ENCODE measurements at regions not wholly inside any gene's neighbourhood (a gene's known extent, or its start where the extent isn't known, plus 50 kb on each side); places are given as distances from the start of the nearest gene placed in this dataset.
"Not testable (repeated sequence)": the region's sequence is repeated elsewhere in the genome, so short reads cannot be mapped to it uniquely, and the experiment has no call there.

GRCh38 chr13:33644581-33645543, 173.1 kb upstream of the RFC3 start:
- H3K9me3 ChIP-seq (ENCODE audit: control insufficient read depth, low read length): no peaks in the 10 kb centered on the region
- no peaks in the 10 kb centered on the region for H3K36me3 ChIP-seq (ENCODE audit: control insufficient read depth, insufficient read depth, low read length)
- H3K27me3 ChIP-seq (ENCODE audit: control insufficient read depth, insufficient read depth, low read length): no peaks in the 10 kb centered on the region
- no peak overlapping the region for H3K4me3 ChIP-seq (ENCODE audit: low read length)
- peaks cover 31% of the 10 kb centered on the region for H3K4me1 ChIP-seq (ENCODE audit: control insufficient read depth, insufficient read depth, low read length)
- no peak overlapping the region for H3K9ac ChIP-seq (ENCODE audit: low read length)

- Histone ChIP-seq H3K9ac (ENCODE audit: low read length) (no peak overlapping the region), H3K4me3 (ENCODE audit: low read length) (no peak overlapping the region), H3K27me3 (ENCODE audit: control insufficient read depth, insufficient read depth, low read length) (no peaks in the 10 kb centered on the region), H3K36me3 (ENCODE audit: control insufficient read depth, insufficient read depth, low read length) (no peaks in the 10 kb centered on the region), H3K4me1 (ENCODE audit: control insufficient read depth, insufficient read depth, low read length) (peaks cover 23% of the 10 kb centered on the region), H3K9me3 (ENCODE audit: control insufficient read depth, low read length) (no peaks in the 10 kb centered on the region)
These were observed 172.1 kb upstream of the RFC3 start for GRCh38 chr13:33645591-33646554.

GRCh38 chr13:33649212-33649878, 168.6 kb upstream of the RFC3 start:
- Histone ChIP-seq H3K27me3 (ENCODE audit: control insufficient read depth, insufficient read depth, low read length) (no peaks in the 10 kb centered on the region), H3K36me3 (ENCODE audit: control insufficient read depth, insufficient read depth, low read length) (no peaks in the 10 kb centered on the region), H3K4me3 (ENCODE audit: low read length) (no peak overlapping the region), H3K9me3 (ENCODE audit: control insufficient read depth, low read length) (no peaks in the 10 kb centered on the region), H3K4me1 (ENCODE audit: control insufficient read depth, insufficient read depth, low read length) (no peaks in the 10 kb centered on the region), H3K9ac (ENCODE audit: low read length) (no peak overlapping the region)

- no peak overlapping the region for H3K4me3 ChIP-seq (ENCODE audit: low read length)
- H3K9me3 ChIP-seq (ENCODE audit: control insufficient read depth, low read length): no peaks in the 10 kb centered on the region
- H3K27me3 ChIP-seq (ENCODE audit: control insufficient read depth, insufficient read depth, low read length): no peaks in the 10 kb centered on the region
- no peak overlapping the region for H3K9ac ChIP-seq (ENCODE audit: low read length)
- no peaks in the 10 kb centered on the region for H3K4me1 ChIP-seq (ENCODE audit: control insufficient read depth, insufficient read depth, low read length)
- H3K36me3 ChIP-seq (ENCODE audit: control insufficient read depth, insufficient read depth, low read length): no peaks in the 10 kb centered on the region
These were observed 166.2 kb upstream of the RFC3 start for GRCh38 chr13:33651766-33652165.

- Histone ChIP-seq H3K27me3 (ENCODE audit: control insufficient read depth, insufficient read depth, low read length) (no peaks in the 10 kb centered on the region), H3K9me3 (ENCODE audit: control insufficient read depth, low read length) (no peaks in the 10 kb centered on the region), H3K4me1 (ENCODE audit: control insufficient read depth, insufficient read depth, low read length) (no peaks in the 10 kb centered on the region), H3K9ac (ENCODE audit: low read length) (no peak overlapping the region), H3K36me3 (ENCODE audit: control insufficient read depth, insufficient read depth, low read length) (no peaks in the 10 kb centered on the region), H3K4me3 (ENCODE audit: low read length) (no peak overlapping the region)
These were observed 160.7 kb upstream of the RFC3 start for GRCh38 chr13:33657274-33657673.

GRCh38 chr13:33659466-33659865, 158.5 kb upstream of the RFC3 start:
- Histone ChIP-seq H3K9me3 (ENCODE audit: control insufficient read depth, low read length) (no peaks in the 10 kb centered on the region), H3K36me3 (ENCODE audit: control insufficient read depth, insufficient read depth, low read length) (no peaks in the 10 kb centered on the region), H3K27me3 (ENCODE audit: control insufficient read depth, insufficient read depth, low read length) (no peaks in the 10 kb centered on the region), H3K9ac (ENCODE audit: low read length) (no peak overlapping the region), H3K4me1 (ENCODE audit: control insufficient read depth, insufficient read depth, low read length) (no peaks in the 10 kb centered on the region), H3K4me3 (ENCODE audit: low read length) (no peak overlapping the region)

GRCh38 chr13:33659894-33660293, 158.1 kb upstream of the RFC3 start:
- Histone ChIP-seq H3K9me3 (ENCODE audit: control insufficient read depth, low read length) (no peaks in the 10 kb centered on the region), H3K9ac (ENCODE audit: low read length) (no peak overlapping the region), H3K27me3 (ENCODE audit: control insufficient read depth, insufficient read depth, low read length) (no peaks in the 10 kb centered on the region), H3K4me3 (ENCODE audit: low read length) (no peak overlapping the region), H3K4me1 (ENCODE audit: control insufficient read depth, insufficient read depth, low read length) (no peaks in the 10 kb centered on the region), H3K36me3 (ENCODE audit: control insufficient read depth, insufficient read depth, low read length) (no peaks in the 10 kb centered on the region)

GRCh38 chr13:33662392-33662791, 155.6 kb upstream of the RFC3 start:
- Histone ChIP-seq H3K36me3 (ENCODE audit: control insufficient read depth, insufficient read depth, low read length) (no peaks in the 10 kb centered on the region), H3K9ac (ENCODE audit: low read length) (no peak overlapping the region), H3K4me3 (ENCODE audit: low read length) (no peak overlapping the region), H3K4me1 (ENCODE audit: control insufficient read depth, insufficient read depth, low read length) (no peaks in the 10 kb centered on the region), H3K9me3 (ENCODE audit: control insufficient read depth, low read length) (no peaks in the 10 kb centered on the region), H3K27me3 (ENCODE audit: control insufficient read depth, insufficient read depth, low read length) (no peaks in the 10 kb centered on the region)

GRCh38 chr13:33665626-33666175, 152.2 kb upstream of the RFC3 start:
- no peaks in the 10 kb centered on the region for H3K9me3 ChIP-seq (ENCODE audit: control insufficient read depth, low read length)
- H3K27me3 ChIP-seq (ENCODE audit: control insufficient read depth, insufficient read depth, low read length): no peaks in the 10 kb centered on the region
- no peaks in the 10 kb centered on the region for H3K4me1 ChIP-seq (ENCODE audit: control insufficient read depth, insufficient read depth, low read length)
- no peak overlapping the region for H3K4me3 ChIP-seq (ENCODE audit: low read length)
- no peaks in the 10 kb centered on the region for H3K36me3 ChIP-seq (ENCODE audit: control insufficient read depth, insufficient read depth, low read length)
- H3K9ac ChIP-seq (ENCODE audit: low read length): no peak overlapping the region

GRCh38 chr13:33671560-33671959, 146.4 kb upstream of the RFC3 start:
- H3K36me3 ChIP-seq (ENCODE audit: control insufficient read depth, insufficient read depth, low read length): no peaks in the 10 kb centered on the region
- H3K9me3 ChIP-seq (ENCODE audit: control insufficient read depth, low read length): no peaks in the 10 kb centered on the region
- peaks cover 8% of the 10 kb centered on the region for H3K4me1 ChIP-seq (ENCODE audit: control insufficient read depth, insufficient read depth, low read length)
- no peak overlapping the region for H3K9ac ChIP-seq (ENCODE audit: low read length)
- no peaks in the 10 kb centered on the region for H3K27me3 ChIP-seq (ENCODE audit: control insufficient read depth, insufficient read depth, low read length)
- H3K4me3 ChIP-seq (ENCODE audit: low read length): no peak overlapping the region

GRCh38 chr13:33672022-33672421, 145.9 kb upstream of the RFC3 start:
- peaks cover 13% of the 10 kb centered on the region for H3K4me1 ChIP-seq (ENCODE audit: control insufficient read depth, insufficient read depth, low read length)
- not testable (repeated sequence) for H3K27me3 ChIP-seq (ENCODE audit: control insufficient read depth, insufficient read depth, low read length); H3K9me3 ChIP-seq (ENCODE audit: control insufficient read depth, low read length); H3K4me3 ChIP-seq (ENCODE audit: low read length); H3K9ac ChIP-seq (ENCODE audit: low read length); H3K36me3 ChIP-seq (ENCODE audit: control insufficient read depth, insufficient read depth, low read length)

Measured in mucosa of stomach (tissue), 1 donor.